Activated CD8-positive, alpha-beta memory T cell treated with anti-CD3 and anti-CD28 coated beads, Interleukin-2, amount 50 U/mL, for 4 hours (primary cell): ENCODE measurements at regions not wholly inside any gene's neighbourhood (a gene's known extent, or its start where the extent isn't known, plus 50 kb on each side); places are given as distances from the start of the nearest gene placed in this dataset.
"Not testable (repeated sequence)": the region's sequence is repeated elsewhere in the genome, so short reads cannot be mapped to it uniquely, and the experiment has no call there.

Source experiments
- DNase-seq: peaks from one replicate; pipeline ENCODE4 v3.0.0-alpha.2; 2020

DNA sequence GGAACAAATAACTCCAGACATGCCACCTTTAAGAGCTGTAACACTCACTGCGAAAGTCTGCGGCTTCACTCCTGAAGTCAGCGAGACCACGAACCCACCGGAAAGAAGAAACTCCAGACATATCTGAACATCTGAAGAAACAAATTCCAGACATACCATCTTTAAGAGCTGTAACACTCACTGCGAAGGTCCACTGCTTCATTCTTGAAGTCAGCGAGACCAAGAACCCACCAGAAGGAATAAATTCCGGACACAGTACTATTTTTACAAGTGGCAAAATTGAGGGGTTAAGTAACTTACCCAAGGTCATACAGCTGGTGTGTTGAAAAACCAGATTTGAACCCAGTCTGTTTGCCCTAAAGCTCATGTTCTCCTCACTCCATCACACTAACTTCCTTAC is 96.8 kb upstream of the GALNT15 start:
- DNase-seq, result not testable (repeated sequence)

DNA sequence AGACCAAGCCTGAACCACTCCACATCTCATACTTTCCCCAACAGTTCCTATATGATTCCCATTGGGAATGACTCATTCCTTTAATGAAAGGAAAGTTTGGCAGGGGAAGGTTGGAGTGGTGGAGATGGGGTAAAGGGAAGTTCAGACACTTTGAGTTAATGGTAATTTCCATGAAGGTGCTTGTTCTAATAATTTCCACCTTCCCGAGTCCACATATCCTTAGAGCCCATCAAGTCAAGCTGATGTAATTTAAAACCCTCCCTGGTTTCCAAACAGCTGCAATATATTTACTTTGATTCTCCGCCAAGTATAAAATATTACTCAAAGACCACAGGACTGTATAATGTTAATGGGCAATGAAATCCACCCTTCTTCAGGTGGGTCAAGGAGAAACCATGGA is 95.0 kb upstream of the GALNT15 start:
- DNase-seq, result no peak

DNA sequence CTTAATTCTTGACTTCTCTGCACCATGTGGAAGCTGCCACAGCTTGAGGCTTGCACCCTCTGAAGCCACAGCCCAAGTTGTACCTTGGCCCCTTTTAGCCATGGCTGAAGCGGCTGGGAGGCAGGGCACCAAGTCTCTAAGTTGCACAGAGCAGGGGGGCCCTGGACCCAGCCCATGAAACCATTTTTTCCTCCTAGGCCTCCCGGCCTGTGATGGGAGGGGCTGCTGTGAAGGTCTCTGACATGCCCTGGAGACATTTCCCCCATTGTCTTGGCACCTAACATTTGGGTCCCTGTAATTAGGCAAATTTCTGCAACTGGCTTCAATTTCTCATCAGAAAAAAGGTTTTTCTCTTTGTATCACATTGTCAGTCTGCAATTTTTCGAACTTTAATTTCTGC is 92.8 kb upstream of the GALNT15 start:
- no peak for DNase-seq

DNA sequence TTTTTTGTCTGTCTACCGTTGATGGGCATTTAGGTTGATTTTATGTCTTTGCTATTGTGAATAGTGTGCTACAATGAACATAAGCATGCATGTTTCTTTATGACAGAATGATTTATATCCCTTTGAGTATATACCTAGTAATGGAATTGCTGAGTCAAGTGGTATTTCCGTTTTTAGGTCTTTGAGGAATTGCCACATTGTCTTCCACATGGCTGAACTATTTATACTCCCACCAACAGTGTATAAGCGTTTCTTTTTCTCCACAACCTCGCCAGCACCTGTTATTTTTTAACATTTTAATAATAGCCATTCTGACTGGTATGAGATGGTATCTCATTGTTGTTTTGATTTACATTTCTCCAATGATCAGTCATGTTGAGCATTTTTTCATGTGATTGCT is 89.6 kb upstream of the GALNT15 start:
- DNase-seq, result no peak

DNA sequence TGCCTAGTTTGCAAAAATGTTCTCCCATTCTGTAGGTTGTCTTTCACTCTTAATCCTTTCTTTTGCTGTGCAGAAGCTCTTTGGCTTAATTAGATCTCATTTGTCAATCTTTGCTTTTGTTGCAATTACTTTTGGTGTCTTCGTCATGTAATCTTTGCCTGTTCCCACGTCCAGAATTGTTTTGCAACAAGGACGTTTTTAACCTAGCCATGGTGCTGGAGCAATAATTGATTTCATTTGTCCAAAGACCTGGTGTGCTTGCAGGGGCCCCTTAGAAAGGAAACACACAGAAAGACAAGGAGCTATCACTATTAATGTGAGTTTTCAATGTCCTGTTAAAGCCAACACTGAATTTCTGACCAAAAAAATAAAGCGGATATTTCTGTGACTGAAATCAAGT is 89.1 kb upstream of the GALNT15 start:
- no peak for DNase-seq

DNA sequence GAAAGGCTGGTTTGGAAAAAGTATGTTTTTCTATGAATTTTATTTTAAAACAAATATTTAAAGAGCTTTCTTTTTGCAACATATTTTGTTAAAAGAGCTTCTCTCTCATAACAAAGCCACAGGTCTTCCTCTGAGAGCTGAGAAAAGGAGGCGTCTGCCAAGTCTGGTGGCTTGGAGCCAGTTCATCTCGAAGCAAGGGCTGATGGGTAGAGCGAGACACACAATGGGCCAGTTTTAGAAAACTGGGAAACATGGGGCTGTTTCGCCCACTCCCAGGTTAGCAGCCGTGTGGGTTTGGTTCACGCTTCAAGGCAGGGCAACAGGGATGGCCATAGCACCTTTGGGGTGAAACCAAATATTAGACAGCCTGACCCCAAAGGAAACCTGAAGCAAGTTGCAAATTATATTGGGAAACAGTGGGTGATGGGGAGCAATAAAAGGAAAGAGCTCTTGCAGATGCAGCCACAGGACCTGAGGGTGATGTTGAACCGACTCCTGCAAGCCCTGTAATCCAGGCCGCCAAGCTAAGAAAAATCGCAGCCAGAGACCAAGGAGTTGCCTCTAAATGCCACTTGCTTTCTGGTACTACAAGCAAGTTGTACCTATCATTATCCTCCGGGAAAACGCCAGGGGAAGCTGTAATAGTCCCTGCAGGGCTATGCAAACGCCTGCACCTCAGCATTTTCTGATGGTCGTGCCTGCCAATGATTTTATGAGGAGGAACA is 88.4 kb upstream of the GALNT15 start:
- no peak for DNase-seq

DNA sequence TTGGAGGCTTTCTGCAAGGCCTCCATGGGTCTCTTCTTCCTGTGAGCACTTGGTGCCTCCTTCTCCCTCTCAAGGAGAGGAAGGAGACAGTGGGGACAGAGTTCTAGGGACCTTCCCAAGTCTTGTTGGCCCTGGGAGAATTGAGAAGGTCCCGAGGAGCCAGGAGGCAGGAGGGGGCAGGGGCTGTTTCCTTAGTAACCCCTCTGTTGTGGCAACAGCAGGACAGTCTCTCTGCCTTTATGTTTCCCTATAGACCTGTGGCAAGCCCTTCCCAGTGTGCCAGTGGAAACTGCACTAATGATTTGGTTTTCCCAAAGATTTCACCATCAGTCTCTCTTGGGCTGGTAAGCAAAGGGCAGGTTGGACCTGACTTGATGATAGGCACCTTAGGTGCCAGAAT is 87.8 kb upstream of the GALNT15 start:
- DNase-seq, result no peak

DNA sequence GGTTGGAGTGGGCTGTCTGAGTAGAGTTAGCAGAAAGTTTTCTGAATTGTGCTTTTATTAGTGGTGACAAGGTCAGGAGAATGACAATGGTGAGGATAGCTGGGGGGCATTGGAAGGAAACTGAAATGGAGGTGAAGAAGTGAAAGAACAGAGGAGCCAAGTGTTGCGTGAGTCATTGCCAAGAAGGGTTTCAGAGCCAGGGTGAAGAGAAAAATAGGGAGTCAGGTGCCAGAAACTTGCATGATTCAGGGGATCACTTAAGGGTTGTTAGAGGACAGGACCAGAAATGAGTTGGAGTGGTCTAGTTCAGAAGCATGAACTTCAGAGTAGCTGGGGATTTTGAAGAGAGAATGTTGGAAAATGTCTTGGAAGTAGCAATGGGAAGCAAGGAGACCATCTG is 86.0 kb upstream of the GALNT15 start:
- no peak for DNase-seq

DNA sequence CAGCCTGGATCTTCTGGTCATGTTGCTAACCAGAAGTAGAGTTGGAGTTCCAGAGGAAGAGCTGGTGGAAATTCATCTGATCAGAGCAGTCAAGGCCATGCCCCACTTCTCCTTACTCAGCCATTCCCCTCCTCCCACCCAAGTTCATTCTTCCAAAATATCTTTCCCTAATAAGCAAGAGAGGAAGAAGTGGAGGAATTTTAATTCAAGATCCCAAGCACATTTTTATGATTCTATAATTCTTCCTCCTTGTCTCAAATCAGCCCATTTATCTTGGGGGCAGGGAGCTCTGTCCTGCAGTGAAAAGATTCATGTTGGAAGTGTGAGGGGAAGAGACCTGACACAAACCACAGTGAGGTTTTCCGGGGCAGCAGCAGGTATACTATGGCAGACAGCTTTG is 85.0 kb upstream of the GALNT15 start:
- DNase-seq, result no peak

DNA sequence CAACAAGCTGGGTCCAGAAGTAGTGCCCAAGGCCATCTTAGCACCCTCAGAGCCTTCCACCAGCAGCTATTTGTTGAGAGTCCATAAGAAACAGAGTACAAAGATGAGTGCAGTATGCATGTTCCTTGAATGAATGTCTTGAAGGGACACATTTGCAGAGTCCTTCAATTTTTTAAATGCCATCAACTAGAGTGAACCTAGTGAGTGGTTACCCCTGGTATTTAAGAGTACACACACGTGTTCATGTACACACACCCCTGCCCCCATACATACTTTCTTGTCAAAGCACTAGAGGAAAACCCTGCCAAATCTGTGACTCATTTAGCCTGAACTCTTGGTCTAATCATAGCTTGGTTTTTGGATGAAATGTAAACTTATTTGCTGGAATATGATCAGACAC is 84.5 kb upstream of the GALNT15 start:
- DNase-seq, result no peak

DNA sequence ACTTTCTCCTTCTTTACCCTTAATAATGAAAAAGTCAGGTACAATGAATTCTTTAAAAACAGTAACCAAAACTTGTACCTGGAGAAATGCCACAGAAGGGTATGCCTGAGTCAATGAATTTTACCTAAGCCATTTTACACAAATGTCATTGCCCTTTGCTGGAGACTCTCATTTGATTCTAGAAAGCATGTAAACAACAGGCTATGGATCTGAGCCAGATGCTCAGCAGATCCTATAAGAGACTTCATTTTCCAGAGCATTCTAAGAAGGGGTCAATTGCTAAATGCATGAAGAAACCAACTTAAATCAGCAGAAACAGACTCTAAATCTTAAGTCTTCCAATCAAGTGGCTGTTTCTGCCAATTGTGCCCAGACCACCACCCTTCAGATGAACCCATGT is 83.8 kb upstream of the GALNT15 start:
- no peak for DNase-seq

DNA sequence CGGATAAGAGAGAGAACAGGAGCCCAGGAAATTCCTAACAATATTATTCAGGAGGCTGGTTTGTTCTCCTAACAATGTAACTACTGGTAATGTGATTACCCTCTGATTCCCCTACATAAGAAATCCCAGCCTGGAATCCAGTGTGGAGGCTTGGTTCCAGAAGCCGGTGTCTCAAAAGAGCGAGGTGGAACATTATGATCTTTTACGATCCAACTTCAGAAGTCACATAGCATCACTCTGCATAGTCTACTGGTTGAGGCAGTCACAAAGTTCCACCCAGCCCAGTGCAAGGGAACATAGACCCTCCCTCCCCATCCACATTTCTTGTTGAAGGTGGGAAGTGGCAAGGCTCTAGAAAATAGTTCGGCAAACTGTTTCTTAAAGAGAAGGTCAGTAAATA is 81.6 kb upstream of the GALNT15 start:
- DNase-seq, result no peak

DNA sequence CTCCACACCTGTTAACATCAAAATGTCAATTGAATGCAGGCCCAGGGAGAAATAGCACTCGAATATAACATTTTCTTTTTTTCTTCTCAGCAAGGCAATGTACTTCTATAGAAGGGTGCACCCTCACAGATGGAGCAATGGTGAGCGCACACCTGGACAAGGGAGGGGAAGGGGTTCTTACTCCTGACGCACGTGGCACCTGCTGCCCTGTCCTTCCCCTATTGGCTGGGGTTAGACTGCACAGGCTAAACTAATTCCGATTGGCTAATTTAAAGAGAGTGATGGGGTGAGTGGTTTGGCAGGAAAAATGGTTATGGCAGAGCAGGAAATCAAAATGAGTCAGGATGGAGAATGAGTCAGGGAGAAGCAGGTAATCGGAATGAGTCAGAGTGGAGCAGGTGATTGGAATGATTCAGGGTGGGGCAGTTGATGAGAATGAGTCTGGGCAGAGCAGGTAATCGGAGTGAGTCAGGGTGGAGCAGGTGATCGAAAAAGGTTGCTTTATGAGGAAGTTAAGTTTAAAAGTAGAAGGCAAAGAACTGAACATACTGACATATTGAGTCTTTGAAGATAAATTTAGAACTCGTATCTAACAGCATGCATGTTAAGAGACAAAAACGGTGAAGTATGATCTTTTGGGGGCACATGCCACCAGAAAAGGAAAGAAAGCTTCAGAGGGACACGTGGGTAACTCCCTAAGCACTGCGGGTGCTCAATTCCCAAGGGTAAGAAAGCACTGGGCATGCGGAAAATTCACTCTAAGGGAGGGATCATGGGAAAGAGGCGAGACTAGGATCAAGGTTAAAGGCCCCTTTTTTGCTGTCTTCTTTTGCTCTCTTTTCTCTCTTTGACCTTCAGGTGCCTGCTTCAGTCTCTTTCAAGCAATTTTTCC is 72.9 kb upstream of the GALNT15 start:
- DNase-seq, result no peak

DNA sequence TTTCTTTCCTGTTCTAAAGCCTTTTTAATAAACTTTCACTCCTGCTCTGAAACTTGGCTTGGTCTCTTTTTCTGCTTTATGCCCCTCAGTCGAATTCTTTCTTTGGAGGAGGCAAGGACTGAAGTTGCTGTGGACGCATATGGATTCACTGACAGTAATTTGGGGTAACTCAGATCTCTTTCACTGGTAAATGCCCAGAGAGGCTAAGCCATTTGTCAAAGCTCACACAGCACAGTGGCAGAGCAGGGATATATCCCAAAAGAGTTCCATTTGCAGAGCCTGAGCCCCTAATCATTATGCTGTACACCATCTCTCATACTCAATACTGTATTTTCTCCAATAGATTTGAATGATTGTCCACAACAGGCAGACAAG is 72.3 kb upstream of the GALNT15 start:
- no peak for DNase-seq

DNA sequence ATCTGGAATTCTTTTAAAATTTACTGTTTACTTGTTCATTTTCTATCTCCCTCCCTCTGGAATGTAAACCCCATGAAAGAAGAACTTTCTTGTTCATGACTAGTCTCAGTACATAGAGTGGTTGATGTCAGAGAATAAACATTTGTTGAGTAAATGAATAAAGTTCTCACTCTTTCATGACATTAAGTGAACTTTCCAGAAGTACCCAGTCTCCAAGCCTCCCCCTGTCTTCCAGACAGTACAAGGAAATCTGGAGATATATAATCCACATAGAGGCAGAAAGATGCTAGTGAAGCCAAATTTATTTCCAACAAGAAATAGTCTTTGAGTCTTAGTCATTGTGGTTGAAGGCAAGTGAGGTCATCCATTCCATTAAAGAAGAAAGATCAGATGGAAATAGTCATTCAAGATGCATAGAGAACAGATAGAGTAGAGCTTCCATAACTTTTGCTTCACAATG is 71.5 kb upstream of the GALNT15 start:
- no peak for DNase-seq

DNA sequence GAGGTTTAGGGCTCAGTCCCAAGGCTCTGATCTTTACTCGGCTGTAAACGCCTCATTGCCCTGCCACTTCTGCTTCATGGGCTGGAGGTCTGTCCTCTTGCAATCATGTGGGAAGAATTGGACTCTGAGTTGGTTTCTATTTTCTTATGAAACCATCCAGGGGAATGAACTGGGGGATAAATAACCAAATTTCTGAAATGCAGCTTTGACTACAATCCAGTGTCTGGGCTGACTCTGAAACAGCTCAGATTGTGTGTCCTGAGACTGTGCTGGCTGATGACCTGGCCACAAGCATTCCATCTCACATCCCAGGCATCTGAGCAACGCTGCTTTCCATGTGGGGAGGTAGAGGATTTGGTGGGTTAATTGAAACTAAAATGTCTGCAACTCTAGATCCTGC is 71.0 kb upstream of the GALNT15 start:
- no peak for DNase-seq

DNA sequence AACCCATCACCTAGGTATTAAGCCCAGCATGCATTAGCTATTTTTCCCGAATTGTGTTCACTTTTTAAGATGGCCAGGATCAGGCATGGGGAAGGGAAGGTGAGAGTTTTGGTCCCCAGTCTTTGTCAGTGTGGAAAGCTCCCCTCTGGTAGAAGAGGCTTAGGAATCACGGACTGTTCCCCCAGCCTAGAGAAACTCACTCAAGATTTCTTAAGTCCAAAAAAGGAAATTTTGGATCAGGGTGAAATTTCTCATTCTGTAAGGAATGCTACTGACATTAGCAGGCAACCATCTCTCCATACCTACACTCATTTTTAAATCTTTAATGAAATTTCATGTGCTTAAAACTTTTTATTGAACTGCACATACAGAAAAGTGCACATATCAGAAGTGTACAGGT is 70.3 kb upstream of the GALNT15 start:
- DNase-seq, result no peak

DNA sequence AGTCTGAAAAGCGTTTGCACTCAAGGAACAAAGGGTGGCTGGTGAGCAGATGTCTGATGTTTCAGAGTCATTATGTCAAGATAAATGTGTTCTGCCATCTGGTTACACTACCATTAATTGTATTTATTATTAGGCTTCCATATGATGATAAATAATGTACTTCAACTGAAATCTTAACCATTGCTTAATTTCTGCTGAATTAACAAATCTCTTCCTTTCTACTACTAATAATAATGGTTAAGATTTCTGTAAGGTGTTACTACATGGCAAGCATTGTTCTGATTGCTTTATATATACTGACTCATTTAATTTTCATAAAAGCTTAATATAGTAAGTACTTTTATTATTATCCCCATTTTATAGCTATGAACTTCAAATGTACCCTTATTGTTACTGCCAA is 68.4 kb upstream of the GALNT15 start:
- no peak for DNase-seq

DNA sequence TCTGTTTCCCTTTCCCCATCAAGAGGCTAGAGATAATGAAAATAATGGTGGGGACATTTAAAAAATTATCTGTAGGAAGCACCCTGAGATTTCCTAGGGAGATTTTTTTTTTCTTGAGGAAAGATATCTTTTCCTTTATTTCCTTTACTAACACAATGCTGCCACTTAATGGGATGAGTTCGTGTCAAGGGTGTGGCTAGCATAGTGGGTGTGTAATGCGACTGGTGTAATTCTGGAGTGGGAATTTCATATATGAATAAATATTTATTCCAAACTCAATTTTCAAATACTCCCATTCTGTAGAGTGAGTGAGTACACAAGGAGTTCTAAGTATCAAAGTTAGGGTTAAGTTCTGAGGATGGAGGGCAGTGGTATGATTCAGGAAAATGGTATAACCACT is 66.1 kb upstream of the GALNT15 start:
- DNase-seq, result no peak

DNA sequence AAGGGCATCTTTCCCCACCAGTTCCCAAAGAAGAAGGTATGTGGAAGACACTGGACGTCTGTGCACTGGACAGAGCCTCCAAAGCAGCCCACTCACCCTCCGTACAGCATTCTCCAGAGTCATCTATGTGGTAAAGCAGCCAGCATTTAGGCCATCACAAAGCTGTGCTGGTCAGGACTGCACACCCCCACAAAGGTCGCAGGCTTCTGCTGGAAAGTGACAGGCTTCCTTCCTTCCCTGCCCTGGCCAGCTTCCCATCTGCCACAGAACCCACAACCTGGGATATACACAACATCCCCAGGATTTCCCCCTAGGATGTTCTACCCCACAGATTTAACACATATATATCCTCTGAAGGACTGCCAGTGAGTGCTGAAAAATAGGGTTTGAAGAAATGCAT is 64.6 kb upstream of the GALNT15 start:
- DNase-seq, result no peak

DNA sequence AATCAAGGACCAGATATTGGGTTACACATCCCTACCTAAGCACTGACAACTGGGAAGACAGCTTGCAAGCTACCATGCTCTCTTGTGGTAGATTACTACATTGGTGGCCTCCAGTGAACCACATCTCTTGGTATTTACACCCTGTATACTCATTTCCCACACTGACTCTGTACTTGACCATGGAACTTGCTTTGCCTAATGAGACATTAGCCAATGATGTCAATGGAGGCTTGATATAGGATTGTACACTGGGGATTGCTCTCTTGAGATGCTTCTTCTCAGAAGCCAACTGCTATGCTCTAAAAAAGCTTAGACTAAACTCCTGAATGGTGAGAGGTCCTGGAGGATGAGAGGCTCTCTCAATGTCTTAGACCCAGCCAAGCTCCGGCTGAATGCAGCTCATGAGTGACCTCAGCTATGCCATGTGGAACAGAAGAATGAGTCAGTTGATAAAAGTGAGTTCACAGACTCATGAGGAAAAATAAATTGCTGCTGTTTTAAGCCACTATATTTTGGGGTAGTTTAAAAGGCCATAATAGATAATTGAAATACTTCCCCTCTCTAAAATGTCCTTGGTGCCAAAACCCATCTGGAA is 61.5 kb upstream of the GALNT15 start:
- DNase-seq, result no peak

DNA sequence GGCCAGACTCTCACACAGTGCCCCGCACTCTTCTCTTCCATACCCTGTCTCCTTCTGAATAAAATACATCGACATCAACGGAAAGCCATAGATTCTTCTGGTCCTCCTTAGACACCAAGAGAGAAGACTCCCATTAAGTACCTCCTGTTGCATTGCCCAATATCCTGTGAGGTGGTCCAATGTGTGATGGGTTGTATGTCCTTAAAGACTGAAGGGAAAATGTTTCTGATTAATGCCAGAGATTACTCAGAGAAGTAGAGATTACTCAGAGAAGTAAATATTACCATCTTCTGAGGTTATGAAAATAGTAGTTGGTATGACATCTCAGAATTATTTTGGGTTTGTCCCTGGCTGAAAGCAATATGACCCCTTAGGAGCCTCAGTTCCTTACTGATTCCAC is 60.8 kb upstream of the GALNT15 start:
- DNase-seq, result no peak

DNA sequence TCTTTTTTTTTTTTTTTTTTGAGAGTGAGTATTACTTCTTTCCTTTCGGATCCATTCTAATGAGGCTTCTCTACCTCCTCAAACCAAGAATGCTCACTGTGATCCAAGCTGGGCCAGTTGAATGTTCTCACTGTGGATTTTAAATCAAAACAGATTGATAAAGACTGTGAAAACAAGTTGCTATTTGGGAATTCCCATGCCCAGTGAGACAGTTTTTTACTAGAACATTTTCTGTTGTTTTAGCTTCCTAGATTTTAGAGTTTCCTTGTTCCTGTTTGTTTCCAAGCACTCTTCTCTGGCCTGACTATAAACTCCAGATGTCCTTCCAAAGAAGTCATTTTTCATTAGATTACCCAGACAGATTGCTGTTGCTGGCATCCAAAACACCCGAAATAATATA is 60.1 kb upstream of the GALNT15 start:
- no peak for DNase-seq

DNA sequence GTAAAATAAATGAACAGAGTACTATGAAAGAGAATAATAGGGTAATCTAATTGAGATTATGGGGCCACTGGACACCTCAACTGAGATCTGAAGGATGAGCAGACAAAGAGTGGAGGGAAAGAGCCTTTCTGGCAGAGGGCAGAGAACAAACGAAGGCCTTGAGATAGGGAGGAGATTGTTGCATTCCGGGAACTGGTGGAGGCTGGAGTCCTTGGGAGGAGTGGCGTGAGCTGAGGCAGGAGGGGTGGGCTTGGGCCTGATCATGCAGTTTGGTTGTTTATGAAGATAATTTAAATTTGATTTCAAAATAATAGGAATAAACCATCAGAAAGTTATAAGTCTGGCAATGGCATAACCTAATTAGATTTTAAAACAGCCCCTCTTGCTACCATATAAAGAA is 59.5 kb upstream of the GALNT15 start:
- no peak for DNase-seq
